Peyer's patch (tissue), 4 donors: ENCODE measurements at regions not wholly inside any gene's neighbourhood (a gene's known extent, or its start where the extent isn't known, plus 50 kb on each side); places are given as distances from the start of the nearest gene placed in this dataset.

Experiments
- POLR2A ChIP-seq, 2 donors: fragments of 450-650 bp; IDR thresholded peaks; one replicate each; pipeline ENCODE4 v1.5.1; 2017; ENCODE audit warnings: antibody characterized with exemption in 2 of 2, mild to moderate bottlenecking in 2 of 2, moderate library complexity in 2 of 2
- TF ChIP-seq, protein P1 (sequence below), 6 experiments: fragments of 450-650 bp in 4 of 6; fragments of 200-600 bp in 2 of 6; sonication (generic) in 1 of 6; IDR thresholded peaks; one replicate each; pipeline ENCODE4 v1.5.1; 2017 to 2019; ENCODE audit warnings: antibody characterized with exemption in 6 of 6, mild to moderate bottlenecking in 3 of 6, moderate library complexity in 1 of 6

DNA sequence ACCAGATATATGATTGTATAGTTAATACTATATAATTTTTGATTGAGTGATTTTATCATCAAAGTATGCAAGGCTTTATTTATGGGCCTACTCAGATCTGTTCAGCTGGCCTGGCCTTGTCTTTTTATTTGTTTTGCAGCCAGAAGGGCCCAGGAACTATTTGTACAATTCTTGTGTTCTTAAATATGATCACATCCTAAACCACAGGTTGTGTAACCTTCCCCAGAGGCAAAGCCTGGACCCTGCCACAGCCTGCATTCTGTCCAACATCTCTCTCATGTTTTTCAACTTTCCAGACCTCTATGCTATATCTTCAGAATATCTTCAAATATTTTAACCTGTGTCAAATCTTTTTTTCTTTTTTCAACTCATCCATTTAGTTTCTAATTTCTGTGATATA is 410.4 kb upstream of the MON1B start:
- TF ChIP-seq, protein P1, sequence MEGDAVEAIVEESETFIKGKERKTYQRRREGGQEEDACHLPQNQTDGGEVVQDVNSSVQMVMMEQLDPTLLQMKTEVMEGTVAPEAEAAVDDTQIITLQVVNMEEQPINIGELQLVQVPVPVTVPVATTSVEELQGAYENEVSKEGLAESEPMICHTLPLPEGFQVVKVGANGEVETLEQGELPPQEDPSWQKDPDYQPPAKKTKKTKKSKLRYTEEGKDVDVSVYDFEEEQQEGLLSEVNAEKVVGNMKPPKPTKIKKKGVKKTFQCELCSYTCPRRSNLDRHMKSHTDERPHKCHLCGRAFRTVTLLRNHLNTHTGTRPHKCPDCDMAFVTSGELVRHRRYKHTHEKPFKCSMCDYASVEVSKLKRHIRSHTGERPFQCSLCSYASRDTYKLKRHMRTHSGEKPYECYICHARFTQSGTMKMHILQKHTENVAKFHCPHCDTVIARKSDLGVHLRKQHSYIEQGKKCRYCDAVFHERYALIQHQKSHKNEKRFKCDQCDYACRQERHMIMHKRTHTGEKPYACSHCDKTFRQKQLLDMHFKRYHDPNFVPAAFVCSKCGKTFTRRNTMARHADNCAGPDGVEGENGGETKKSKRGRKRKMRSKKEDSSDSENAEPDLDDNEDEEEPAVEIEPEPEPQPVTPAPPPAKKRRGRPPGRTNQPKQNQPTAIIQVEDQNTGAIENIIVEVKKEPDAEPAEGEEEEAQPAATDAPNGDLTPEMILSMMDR (IDR thresholded peaks at IDR 0.05): no peak
- no peak for TF ChIP-seq POLR2A (IDR thresholded peaks at IDR 0.05)
